ENCODE measurements at regions not wholly inside any gene's neighbourhood (a gene's known extent, or its start where the extent isn't known, plus 50 kb on each side); places are given as distances from the start of the nearest gene placed in this dataset.
A peak's percentile ranks its signal among the peaks of the same experiment; 100 is the strongest.

GRCh38 chr12:77387671-77388070 is 322.3 kb upstream of the E2F7 start:
- no peaks in the 10 kb centered on the region for H3K27me3 Mint-ChIP-seq (ENCODE audit: insufficient read depth, unreplicated experiment)
- peaks cover 8% of the 10 kb centered on the region for H3K4me1 Mint-ChIP-seq (ENCODE audit: insufficient read depth, unreplicated experiment)

GRCh38 chr12:77387214-77387613 is 321.8 kb upstream of the E2F7 start:
- intact Hi-C loops (cut with micrococcal nuclease) = no loop called here
- DNase-seq (ENCODE audit: unreplicated experiment) = no peak
- CTCF ChIA-PET = interaction anchor here (0.6 kb wide), 1 partner anchor 170 kb away, joined by 3 read pairs; no protein-coding TSS in a partner anchor
- Mint-ChIP-seq H3K27ac (ENCODE audit: low read depth, unreplicated experiment) (no peak overlapping the region), H3K4me1 (ENCODE audit: insufficient read depth, unreplicated experiment) (peaks cover 8% of the 10 kb centered on the region), H3K36me3 (ENCODE audit: insufficient read depth, unreplicated experiment) (no peaks in the 10 kb centered on the region), H3K9me3 (ENCODE audit: unreplicated experiment) (no peaks in the 10 kb centered on the region), H3K27me3 (ENCODE audit: insufficient read depth, unreplicated experiment) (no peaks in the 10 kb centered on the region), H3K4me3 (ENCODE audit: unreplicated experiment) (no peak overlapping the region)
- POLR2A ChIA-PET = no interaction called here
- TF ChIP-seq, protein P1, sequence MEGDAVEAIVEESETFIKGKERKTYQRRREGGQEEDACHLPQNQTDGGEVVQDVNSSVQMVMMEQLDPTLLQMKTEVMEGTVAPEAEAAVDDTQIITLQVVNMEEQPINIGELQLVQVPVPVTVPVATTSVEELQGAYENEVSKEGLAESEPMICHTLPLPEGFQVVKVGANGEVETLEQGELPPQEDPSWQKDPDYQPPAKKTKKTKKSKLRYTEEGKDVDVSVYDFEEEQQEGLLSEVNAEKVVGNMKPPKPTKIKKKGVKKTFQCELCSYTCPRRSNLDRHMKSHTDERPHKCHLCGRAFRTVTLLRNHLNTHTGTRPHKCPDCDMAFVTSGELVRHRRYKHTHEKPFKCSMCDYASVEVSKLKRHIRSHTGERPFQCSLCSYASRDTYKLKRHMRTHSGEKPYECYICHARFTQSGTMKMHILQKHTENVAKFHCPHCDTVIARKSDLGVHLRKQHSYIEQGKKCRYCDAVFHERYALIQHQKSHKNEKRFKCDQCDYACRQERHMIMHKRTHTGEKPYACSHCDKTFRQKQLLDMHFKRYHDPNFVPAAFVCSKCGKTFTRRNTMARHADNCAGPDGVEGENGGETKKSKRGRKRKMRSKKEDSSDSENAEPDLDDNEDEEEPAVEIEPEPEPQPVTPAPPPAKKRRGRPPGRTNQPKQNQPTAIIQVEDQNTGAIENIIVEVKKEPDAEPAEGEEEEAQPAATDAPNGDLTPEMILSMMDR (IDR thresholded peaks at IDR 0.05; ENCODE audit: unreplicated experiment) = no peak
- BruUV-seq (replicated peaks) = no TSS peak

More at GRCh38 chr12:77387671-77388070, 322.3 kb upstream of the E2F7 start:
- ChIA-PET POLR2A (no interaction called here), CTCF (no interaction called here)
- no peak for DNase-seq (ENCODE audit: unreplicated experiment)
- H3K27ac Mint-ChIP-seq (ENCODE audit: low read depth, unreplicated experiment) = no peak overlapping the region
- TF ChIP-seq, protein P1 (IDR thresholded peaks at IDR 0.05; ENCODE audit: unreplicated experiment) = no peak
- H3K9me3 Mint-ChIP-seq (ENCODE audit: unreplicated experiment) = no peaks in the 10 kb centered on the region
- H3K36me3 Mint-ChIP-seq (ENCODE audit: insufficient read depth, unreplicated experiment) = no peaks in the 10 kb centered on the region
- no TSS peak for BruUV-seq (replicated peaks)
- no peak overlapping the region for H3K4me3 Mint-ChIP-seq (ENCODE audit: unreplicated experiment)
- intact Hi-C loops (cut with micrococcal nuclease) = no loop called here

- POLR2A ChIA-PET = no interaction called here
- no peak overlapping the region for H3K27ac Mint-ChIP-seq (ENCODE audit: low read depth, unreplicated experiment)
- TF ChIP-seq, protein P1 (IDR thresholded peaks at IDR 0.05; ENCODE audit: unreplicated experiment) = no peak
- peak; percentile 35 for DNase-seq (ENCODE audit: unreplicated experiment)
- peaks cover 8% of the 10 kb centered on the region for H3K4me1 Mint-ChIP-seq (ENCODE audit: insufficient read depth, unreplicated experiment)
- no peaks in the 10 kb centered on the region for H3K27me3 Mint-ChIP-seq (ENCODE audit: insufficient read depth, unreplicated experiment)
- H3K9me3 Mint-ChIP-seq (ENCODE audit: unreplicated experiment) = no peaks in the 10 kb centered on the region
- no peak overlapping the region for H3K4me3 Mint-ChIP-seq (ENCODE audit: unreplicated experiment)
- intact Hi-C loops (cut with micrococcal nuclease) = no loop called here
- CTCF ChIA-PET = interaction anchor here (0.8 kb wide), 1 partner anchor 411 kb away, joined by 3 read pairs; no protein-coding TSS in a partner anchor
- BruUV-seq (replicated peaks) = no TSS peak
- no peaks in the 10 kb centered on the region for H3K36me3 Mint-ChIP-seq (ENCODE audit: insufficient read depth, unreplicated experiment)
These were observed 319.6 kb upstream of the E2F7 start for GRCh38 chr12:77384941-77385340.

DNA sequence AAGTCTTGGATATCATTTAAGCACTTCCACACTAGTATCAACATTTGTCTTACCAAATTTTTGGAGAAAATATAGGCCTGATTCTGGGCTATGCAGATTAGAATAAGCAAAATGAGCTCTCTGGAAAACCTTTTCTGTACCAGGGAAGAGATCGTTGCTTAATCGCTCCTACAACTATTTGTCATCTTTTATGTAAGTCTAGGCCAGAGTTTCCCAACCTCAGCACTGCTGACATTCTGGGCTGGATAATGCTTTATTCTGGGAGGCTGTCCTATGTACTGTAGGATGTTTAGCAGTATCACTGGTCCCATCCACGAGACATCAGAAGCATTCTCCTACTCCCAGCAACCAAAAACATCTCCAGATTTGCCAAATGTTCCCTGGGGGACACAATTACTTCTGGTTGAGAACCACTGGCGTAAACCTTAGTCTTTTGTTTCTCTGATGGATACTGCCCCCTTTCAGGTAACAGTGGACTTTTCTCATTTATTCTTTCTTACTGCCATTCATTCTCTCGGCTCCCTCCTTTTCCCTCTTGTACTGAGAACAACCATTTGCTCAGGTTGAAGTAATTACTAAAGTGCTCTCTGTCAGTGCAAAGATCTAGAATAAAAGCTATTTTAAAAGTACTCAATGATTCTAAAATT is 316.9 kb upstream of the E2F7 start:
- no peak overlapping the region for H3K4me3 Mint-ChIP-seq (ENCODE audit: unreplicated experiment)
- intact Hi-C loops (cut with micrococcal nuclease) = no loop called here
- ChIA-PET CTCF (interaction anchor here (0.8 kb wide), 1 partner anchor 10 kb away, joined by 3 read pairs; no protein-coding TSS in a partner anchor), POLR2A (no interaction called here)
- TF ChIP-seq, protein P1 (IDR thresholded peaks at IDR 0.05; ENCODE audit: unreplicated experiment) = no peak
- no peaks in the 10 kb centered on the region for H3K36me3 Mint-ChIP-seq (ENCODE audit: insufficient read depth, unreplicated experiment)
- H3K9me3 Mint-ChIP-seq (ENCODE audit: unreplicated experiment) = no peaks in the 10 kb centered on the region
- H3K4me1 Mint-ChIP-seq (ENCODE audit: insufficient read depth, unreplicated experiment) = peaks cover 10% of the 10 kb centered on the region
- no peaks in the 10 kb centered on the region for H3K27me3 Mint-ChIP-seq (ENCODE audit: insufficient read depth, unreplicated experiment)
- peak; percentile 65 for DNase-seq (ENCODE audit: unreplicated experiment)
- BruUV-seq (replicated peaks) = no TSS peak
- no peak overlapping the region for H3K27ac Mint-ChIP-seq (ENCODE audit: low read depth, unreplicated experiment)
